ENCODE measurements at regions not wholly inside any gene's neighbourhood (a gene's known extent, or its start where the extent isn't known, plus 50 kb on each side); places are given as distances from the start of the nearest gene placed in this dataset.

DNA sequence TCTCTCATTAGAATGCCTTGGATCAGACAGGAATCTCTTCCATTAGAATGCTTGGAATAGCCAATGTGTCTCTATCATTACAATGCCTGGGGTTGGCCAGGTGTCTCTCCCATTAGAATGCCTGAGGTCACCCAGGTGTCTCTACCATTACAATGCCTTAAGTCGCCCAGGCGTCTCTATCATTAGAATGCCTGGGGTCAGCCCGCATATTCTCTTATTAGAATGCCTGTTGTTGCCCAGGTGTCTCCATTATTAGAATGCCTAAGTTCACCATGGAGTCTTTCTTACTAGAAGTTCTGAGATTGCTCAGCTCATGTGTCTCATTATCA is 60.2 kb downstream of the RNF187 start:
- TF ChIP-seq POLR2AphosphoS5 (IDR thresholded peaks at IDR 0.05) (no peak), POLR2A (IDR thresholded peaks at IDR 0.05) (no peak)
- TF ChIP-seq, protein P1, sequence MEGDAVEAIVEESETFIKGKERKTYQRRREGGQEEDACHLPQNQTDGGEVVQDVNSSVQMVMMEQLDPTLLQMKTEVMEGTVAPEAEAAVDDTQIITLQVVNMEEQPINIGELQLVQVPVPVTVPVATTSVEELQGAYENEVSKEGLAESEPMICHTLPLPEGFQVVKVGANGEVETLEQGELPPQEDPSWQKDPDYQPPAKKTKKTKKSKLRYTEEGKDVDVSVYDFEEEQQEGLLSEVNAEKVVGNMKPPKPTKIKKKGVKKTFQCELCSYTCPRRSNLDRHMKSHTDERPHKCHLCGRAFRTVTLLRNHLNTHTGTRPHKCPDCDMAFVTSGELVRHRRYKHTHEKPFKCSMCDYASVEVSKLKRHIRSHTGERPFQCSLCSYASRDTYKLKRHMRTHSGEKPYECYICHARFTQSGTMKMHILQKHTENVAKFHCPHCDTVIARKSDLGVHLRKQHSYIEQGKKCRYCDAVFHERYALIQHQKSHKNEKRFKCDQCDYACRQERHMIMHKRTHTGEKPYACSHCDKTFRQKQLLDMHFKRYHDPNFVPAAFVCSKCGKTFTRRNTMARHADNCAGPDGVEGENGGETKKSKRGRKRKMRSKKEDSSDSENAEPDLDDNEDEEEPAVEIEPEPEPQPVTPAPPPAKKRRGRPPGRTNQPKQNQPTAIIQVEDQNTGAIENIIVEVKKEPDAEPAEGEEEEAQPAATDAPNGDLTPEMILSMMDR (IDR thresholded peaks at IDR 0.05): no peak

All from suprapubic skin (tissue), 4 donors.